ENCODE measurements at regions not wholly inside any gene's neighbourhood (a gene's known extent, or its start where the extent isn't known, plus 50 kb on each side); places are given as distances from the start of the nearest gene placed in this dataset.

DNA sequence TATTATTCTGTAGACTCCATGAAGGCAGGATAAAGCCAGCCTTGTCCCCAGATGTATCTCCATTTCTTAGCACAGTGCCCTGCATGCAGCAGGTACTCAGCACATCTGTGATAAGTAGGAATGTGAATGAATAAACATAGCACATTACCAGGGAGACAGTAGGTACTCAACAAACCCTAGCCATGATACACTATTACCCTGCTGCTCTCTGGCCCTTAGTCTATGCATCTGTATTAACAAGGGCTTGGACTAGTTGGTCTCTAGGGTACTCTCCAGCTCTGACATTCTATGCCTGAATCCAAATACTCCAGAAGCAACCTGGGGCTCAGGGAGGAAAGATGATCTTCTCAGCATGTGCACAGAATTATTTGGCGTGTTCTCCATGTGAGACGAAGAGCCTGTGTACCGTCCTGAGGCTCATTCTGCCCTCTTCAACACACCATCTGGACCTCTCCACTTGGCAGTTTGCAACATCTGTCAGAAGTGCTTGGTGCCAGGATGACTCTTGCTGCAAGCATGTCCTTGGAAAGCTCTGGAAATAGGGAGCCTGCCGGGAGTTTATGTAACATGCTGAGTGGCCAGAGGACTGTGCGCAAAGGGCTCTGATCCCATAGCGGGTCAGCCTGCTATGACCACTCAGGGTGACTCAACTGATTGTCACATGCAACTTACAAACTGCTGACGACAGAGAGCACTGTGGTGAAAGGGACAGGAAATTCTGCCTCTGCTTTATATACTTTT, 228.2 kb upstream of the USP24 start (continued):
- TF ChIP-seq, protein P1, sequence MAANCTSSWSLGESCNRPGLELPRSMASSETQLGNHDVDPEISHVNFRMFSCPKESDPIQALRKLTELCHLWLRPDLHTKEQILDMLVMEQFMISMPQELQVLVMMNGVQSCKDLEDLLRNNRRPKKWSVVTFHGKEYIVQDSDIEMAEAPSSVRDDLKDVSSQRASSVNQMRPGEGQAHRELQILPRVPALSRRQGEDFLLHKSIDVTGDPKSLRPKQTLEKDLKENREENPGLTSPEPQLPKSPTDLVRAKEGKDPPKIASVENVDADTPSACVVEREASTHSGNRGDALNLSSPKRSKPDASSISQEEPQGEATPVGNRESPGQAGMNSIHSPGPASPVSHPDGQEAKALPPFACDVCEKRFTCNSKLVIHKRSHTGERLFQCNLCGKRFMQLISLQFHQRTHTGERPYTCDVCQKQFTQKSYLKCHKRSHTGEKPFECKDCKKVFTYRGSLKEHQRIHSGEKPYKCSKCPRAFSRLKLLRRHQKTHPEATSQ (CRISPR knock-in tag; IDR thresholded peaks at IDR 0.05; ENCODE audit: borderline replicate concordance) = no peak
- TF ChIP-seq POLR2AphosphoS5 (IDR thresholded peaks at IDR 0.05; ENCODE audit: low read depth, low read length) (no peak), MXD4 (CRISPR knock-in tag; IDR thresholded peaks at IDR 0.05) (no peak), SIX1 (CRISPR knock-in tag; IDR thresholded peaks at IDR 0.05; ENCODE audit: borderline replicate concordance) (no peak), MAFK (conservative IDR thresholded peaks at IDR 0.05 in 1 of 2, IDR thresholded peaks at IDR 0.05 in 1 of 2; ENCODE audit: low read length in 2 of 2) (peak; percentile 10 to 29; a peak in 3 of 4 replicates), SRY (CRISPR knock-in tag; IDR thresholded peaks at IDR 0.05) (no peak)
- TF ChIP-seq, protein P2, sequence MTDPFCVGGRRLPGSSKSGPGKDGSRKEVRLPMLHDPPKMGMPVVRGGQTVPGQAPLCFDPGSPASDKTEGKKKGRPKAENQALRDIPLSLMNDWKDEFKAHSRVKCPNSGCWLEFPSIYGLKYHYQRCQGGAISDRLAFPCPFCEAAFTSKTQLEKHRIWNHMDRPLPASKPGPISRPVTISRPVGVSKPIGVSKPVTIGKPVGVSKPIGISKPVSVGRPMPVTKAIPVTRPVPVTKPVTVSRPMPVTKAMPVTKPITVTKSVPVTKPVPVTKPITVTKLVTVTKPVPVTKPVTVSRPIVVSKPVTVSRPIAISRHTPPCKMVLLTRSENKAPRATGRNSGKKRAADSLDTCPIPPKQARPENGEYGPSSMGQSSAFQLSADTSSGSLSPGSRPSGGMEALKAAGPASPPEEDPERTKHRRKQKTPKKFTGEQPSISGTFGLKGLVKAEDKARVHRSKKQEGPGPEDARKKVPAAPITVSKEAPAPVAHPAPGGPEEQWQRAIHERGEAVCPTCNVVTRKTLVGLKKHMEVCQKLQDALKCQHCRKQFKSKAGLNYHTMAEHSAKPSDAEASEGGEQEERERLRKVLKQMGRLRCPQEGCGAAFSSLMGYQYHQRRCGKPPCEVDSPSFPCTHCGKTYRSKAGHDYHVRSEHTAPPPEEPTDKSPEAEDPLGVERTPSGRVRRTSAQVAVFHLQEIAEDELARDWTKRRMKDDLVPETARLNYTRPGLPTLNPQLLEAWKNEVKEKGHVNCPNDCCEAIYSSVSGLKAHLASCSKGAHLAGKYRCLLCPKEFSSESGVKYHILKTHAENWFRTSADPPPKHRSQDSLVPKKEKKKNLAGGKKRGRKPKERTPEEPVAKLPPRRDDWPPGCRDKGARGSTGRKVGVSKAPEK (CRISPR knock-in tag; IDR thresholded peaks at IDR 0.05; ENCODE audit: borderline replicate concordance) = no peak

DNA sequence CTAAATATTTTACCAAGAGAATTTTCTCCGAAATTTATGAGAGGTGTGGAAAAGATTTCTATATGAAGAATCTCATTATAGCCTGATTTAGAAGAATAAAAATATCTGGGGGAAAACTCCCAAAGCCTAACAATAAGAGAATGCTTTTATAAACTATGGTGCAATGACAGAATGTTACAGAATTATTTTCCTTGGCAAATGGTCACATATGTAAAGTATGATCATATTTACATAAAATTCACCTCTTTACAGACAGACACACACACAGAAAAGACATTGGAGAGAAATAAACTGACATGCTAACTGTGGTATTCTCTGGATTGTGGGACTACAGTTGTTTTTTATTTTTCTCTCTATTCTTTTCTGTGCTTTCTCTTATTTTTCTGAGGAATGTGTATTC, 226.3 kb upstream of the USP24 start:
- ChIA-PET POLR2A (no interaction called here), CTCF (ENCODE audit: low intra/inter-chr PET ratio, low total read pairs) (no interaction called here)
- Histone ChIP-seq H3K4me3 (replicated peaks in 1 of 3; ENCODE audit: insufficient read depth in 1 of 3, low read depth in 2 of 3, low read length in 3 of 3) (no peak overlapping the region), H3K27me3 (ENCODE audit: control insufficient read depth in 1 of 2, insufficient read depth in 2 of 2, low read length in 2 of 2) (no peaks in the 10 kb centered on the region), H3K4me1 (ENCODE audit: insufficient read depth, low read length) (peaks cover 15% of the 10 kb centered on the region), H3K9me3 (ENCODE audit: low read length) (no peaks in the 10 kb centered on the region), H3K27ac (ENCODE audit: extremely low read length, insufficient read depth, low read length) (no peak overlapping the region), H2AFZ (ENCODE audit: low read length) (no peak overlapping the region), H3K36me3 (replicated peaks in 1 of 2; ENCODE audit: control insufficient read depth in 1 of 2, insufficient read depth in 2 of 2, low read length in 2 of 2) (no peaks in the 10 kb centered on the region), H3K9ac (ENCODE audit: insufficient read depth, low read depth, low read length) (no peak overlapping the region), H3K79me2 (ENCODE audit: insufficient read depth, low read length) (no peaks in the 10 kb centered on the region), H4K20me1 (ENCODE audit: insufficient read depth, low read length) (no peaks in the 10 kb centered on the region), H3K4me2 (ENCODE audit: low read depth, low read length) (no peak overlapping the region)
- in situ Hi-C loops (cut with HindIII; ENCODE audit: extremely low pct_ligation_motif_present, low pct_unique_long_range_greater_than_20kb) = no loop called here
- ATAC-seq (no peak), DNase-seq (ENCODE audit: low spot score) (no peak), FAIRE-seq (no peak)
- TF ChIP-seq, protein P3, sequence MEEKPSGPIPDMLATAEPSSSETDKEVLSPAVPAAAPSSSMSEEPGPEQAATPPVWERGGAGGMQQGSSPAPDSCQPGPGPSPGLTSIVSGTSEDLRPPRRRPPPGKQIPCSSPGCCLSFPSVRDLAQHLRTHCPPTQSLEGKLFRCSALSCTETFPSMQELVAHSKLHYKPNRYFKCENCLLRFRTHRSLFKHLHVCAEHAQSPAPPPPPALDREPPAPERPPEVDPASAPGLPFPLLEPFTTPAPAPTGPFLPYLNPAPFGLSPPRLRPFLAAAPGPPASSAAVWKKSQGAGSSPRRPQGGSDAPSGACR (CRISPR knock-in tag; IDR thresholded peaks at IDR 0.05) = no peak
- TF ChIP-seq ZNF75D (CRISPR knock-in tag; IDR thresholded peaks at IDR 0.05; ENCODE audit: borderline replicate concordance) (no peak), FOXA1 (IDR thresholded peaks at IDR 0.05) (no peak), FOXA1 (CRISPR knock-in tag; IDR thresholded peaks at IDR 0.05) (no peak), ZNF350 (CRISPR knock-in tag; IDR thresholded peaks at IDR 0.05; ENCODE audit: borderline replicate concordance, low read depth) (no peak)
- TF ChIP-seq, protein P4, sequence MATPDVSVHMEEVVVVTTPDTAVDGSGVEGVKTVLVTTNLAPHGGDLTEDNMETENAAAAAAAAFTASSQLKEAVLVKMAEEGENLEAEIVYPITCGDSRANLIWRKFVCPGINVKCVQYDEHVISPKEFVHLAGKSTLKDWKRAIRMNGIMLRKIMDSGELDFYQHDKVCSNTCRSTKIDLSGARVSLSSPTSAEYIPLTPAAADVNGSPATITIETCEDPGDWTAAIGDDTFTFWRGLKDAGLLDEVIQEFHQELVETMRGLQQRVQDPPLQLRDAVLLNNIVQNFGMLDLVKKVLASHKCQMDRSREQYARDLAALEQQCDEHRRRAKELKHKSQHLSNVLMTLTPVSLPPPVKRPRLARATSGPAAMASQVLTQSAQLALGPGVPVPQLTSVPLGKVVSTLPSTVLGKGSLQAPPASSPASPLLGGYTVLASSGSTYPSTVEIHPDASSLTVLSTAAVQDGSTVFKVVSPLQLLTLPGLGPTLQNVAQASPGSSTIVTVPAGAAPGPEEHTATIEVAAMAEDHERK (CRISPR knock-in tag; IDR thresholded peaks at IDR 0.05; ENCODE audit: low read depth) = no peak
- 69% methylated on average over 1 of the region's 1 CpG for WGBS (ENCODE audit: low lambda C conversion rate)
- no TSS peak for BruUV-seq (replicated peaks)
- intact Hi-C loops (cut with micrococcal nuclease; ENCODE audit: unreplicated experiment) = no loop called here
